Activated CD4-positive, alpha-beta T cell treated with anti-CD3 and anti-CD28 coated beads for 36 hours (primary cell): ENCODE measurements at regions not wholly inside any gene's neighbourhood (a gene's known extent, or its start where the extent isn't known, plus 50 kb on each side); places are given as distances from the start of the nearest gene placed in this dataset.

ENCODE experiments used
- ATAC-seq: fragments of 200-7000 bp; cut with Tn5 transposase; one replicate; pipeline ENCODE4 v1.10.0; 2021; ENCODE audit warnings: mild to moderate bottlenecking, moderate library complexity
- CTCF ChIA-PET: fragments of 350-600 bp; sonication (Branson Sonifier 250); formaldehyde crosslinking; loops from one replicate; lab custom pipeline; 2021; ENCODE audit warnings: antibody characterized with exemption; lab: Charles Lee
- POLR2A ChIA-PET: fragments of 350-600 bp; sonication (Branson Sonifier 250); formaldehyde crosslinking; loops from one replicate; lab custom pipeline; 2021; ENCODE audit warnings: antibody characterized with exemption, inconsistent platforms; lab: Charles Lee
- DNase-seq: peaks from one replicate; pipeline ENCODE4 v3.0.0-alpha.2; 2020
- H3K27ac Mint-ChIP-seq: one replicate; pipeline ENCODE4 v1.8.0; 2021; ENCODE audit warnings: mixed read lengths
- H3K27me3 Mint-ChIP-seq: one replicate; pipeline ENCODE4 v1.8.0; 2021; ENCODE audit warnings: mixed read lengths
- H3K36me3 Mint-ChIP-seq: one replicate; pipeline ENCODE4 v1.8.0; 2021; ENCODE audit warnings: low read depth, mixed read lengths
- H3K4me1 Mint-ChIP-seq: one replicate; pipeline ENCODE4 v1.8.0; 2021; ENCODE audit warnings: mixed read lengths
- H3K4me3 Mint-ChIP-seq: one replicate; pipeline ENCODE4 v1.8.0; 2021; ENCODE audit warnings: mild to moderate bottlenecking, moderate library complexity, mixed read lengths
- H3K9me3 Mint-ChIP-seq: one replicate; pipeline ENCODE4 v1.8.0; 2021; ENCODE audit warnings: low read depth, mixed read lengths
- intact Hi-C, 2 experiments: fragments of 100-400 bp; cut with DNase I in 1 of 2; cut with micrococcal nuclease in 1 of 2; formaldehyde crosslinking; loops; one replicate each; pipeline versions ENCODE4 v1.14.2 to v1.15.1; 2022 to 2024; cut with DNase I, micrococcal nuclease

DNA sequence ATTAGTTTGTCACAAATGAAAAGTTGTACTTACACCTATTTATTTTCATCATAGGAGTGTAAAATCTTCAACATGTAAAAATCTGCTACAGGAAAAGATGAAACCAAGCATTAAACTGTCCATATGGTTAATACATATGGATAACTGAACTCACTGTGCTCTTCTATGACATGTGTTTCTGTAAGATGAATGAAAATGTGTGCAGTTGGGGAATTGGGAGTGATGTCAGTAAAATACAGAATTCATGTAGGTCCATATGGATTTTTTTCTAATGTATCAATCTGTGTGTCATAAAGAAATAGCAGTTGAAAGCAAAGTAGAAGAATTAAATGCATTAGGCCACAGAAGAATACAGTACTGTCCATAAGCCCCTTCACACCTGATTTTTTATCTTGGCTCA lies 178.4 kb upstream of the COL3A1 start:
- ChIA-PET CTCF (no interaction called here), POLR2A (no interaction called here)
- H3K4me3 Mint-ChIP-seq = no peak overlapping the region
- H3K9me3 Mint-ChIP-seq = peaks cover 3% of the 10 kb centered on the region
- H3K4me1 Mint-ChIP-seq = no peaks in the 10 kb centered on the region
- ATAC-seq (no peak), DNase-seq (no peak)
- intact Hi-C loops = no loop called here
- H3K27ac Mint-ChIP-seq = no peak overlapping the region
- H3K27me3 Mint-ChIP-seq = no peaks in the 10 kb centered on the region
- H3K36me3 Mint-ChIP-seq = no peaks in the 10 kb centered on the region

DNA sequence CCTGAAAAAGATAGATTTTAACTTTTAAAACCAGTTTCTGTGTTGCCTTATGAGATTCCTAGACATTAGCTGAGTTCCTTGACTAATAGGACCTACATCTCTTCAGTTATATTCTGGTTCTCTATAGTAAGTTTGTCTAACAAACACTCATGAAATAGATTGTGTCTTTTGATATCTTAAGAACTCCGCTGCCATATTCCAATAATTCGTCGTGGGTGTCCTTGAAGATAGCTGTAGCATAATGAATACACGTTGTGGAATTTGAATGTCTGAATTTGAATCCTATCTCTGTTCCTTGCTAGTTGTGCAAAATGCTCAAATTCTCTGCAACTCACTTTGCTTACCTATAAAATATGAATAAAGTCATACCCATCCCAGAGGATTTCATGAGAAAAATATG lies 176.8 kb upstream of the COL3A1 start:
- Mint-ChIP-seq H3K4me3 (no peak overlapping the region), H3K27ac (no peak overlapping the region), H3K36me3 (no peaks in the 10 kb centered on the region), H3K4me1 (no peaks in the 10 kb centered on the region), H3K27me3 (no peaks in the 10 kb centered on the region), H3K9me3 (peaks cover 4% of the 10 kb centered on the region)
- ChIA-PET POLR2A (interaction anchor here (0.7 kb wide), 1 partner anchor 14 kb away, joined by 3 read pairs; no protein-coding TSS in a partner anchor), CTCF (no interaction called here)
- intact Hi-C loops = no loop called here
- DNase-seq = no peak
- no peak for ATAC-seq

DNA sequence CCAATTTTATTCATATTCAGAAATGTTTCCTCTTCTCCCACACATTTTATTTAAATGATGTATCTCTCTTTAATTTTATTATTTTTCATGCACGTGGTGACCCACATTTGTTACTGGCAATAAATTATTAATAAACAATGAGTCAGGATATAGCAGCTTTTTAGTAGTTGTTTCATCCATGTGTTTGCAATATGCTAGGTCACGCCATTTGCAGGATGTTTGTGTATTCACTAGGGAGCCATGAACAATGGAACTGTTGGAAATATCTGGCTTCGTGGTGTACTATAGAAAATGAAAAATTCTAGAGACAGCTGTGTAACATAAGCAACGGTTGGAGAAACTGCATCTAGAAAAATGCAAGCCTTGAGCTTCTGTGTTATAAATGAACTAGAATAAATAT lies 176.0 kb upstream of the COL3A1 start:
- ChIA-PET POLR2A (no interaction called here), CTCF (no interaction called here)
- no peak overlapping the region for H3K27ac Mint-ChIP-seq
- H3K4me1 Mint-ChIP-seq = no peaks in the 10 kb centered on the region
- H3K27me3 Mint-ChIP-seq = no peaks in the 10 kb centered on the region
- no peak for ATAC-seq
- DNase-seq = no peak
- H3K4me3 Mint-ChIP-seq = no peak overlapping the region
- peaks cover 8% of the 10 kb centered on the region for H3K9me3 Mint-ChIP-seq
- H3K36me3 Mint-ChIP-seq = no peaks in the 10 kb centered on the region
- intact Hi-C loops = no loop called here

DNA sequence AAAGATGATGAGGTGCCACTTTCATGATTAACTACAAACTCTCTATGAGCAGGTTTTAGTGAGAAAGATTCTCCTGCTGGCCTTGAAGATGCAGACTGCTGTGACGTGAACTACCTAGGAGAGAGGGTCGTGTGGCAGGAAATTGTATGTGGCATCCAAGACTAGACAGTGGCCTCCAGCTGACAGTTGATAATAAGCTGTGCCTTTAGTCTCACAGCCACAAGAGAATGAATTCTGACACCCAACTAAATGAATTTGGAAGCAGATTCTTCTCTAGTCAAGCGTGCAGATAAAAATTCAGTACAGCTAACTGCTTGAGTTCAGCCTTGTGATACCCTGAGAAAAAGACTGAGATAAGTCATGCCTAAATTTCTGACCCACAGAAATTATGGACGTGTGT lies 169.0 kb upstream of the COL3A1 start:
- H3K27ac Mint-ChIP-seq = no peak overlapping the region
- DNase-seq (no peak), ATAC-seq (no peak)
- H3K4me3 Mint-ChIP-seq = no peak overlapping the region
- H3K4me1 Mint-ChIP-seq = no peaks in the 10 kb centered on the region
- intact Hi-C loops = no loop called here
- ChIA-PET POLR2A (no interaction called here), CTCF (interaction anchor here (0.7 kb wide), 1 partner anchor 75 kb away, joined by 3 read pairs; no protein-coding TSS in a partner anchor)
- no peaks in the 10 kb centered on the region for H3K27me3 Mint-ChIP-seq
- no peaks in the 10 kb centered on the region for H3K36me3 Mint-ChIP-seq
- peaks cover 8% of the 10 kb centered on the region for H3K9me3 Mint-ChIP-seq

DNA sequence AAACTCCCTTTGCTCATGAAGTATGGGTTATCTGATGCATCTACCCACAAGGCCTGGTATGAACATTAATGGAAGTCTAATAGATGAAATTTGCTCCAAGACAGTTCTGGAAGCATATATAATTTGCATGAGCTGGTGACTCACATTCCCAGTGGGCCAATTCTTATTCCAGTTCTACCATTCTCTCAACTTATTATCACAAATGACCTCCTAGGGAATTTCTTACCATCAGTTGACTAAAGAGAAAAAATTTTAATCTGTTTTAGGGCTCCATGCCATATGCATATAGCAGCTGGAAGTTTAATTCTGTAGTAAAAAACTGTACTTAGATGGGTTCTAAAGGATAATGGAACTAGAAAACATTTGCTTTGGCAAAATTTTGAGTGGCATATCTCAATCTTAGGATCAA lies 165.2 kb upstream of the COL3A1 start:
- DNase-seq = no peak
- intact Hi-C loops = no loop called here
- ATAC-seq = no peak
- Mint-ChIP-seq H3K9me3 (no peaks in the 10 kb centered on the region), H3K27me3 (no peaks in the 10 kb centered on the region), H3K36me3 (no peaks in the 10 kb centered on the region), H3K4me1 (no peaks in the 10 kb centered on the region), H3K27ac (no peak overlapping the region), H3K4me3 (no peak overlapping the region)
- CTCF ChIA-PET = no interaction called here
- POLR2A ChIA-PET = no interaction called here

DNA sequence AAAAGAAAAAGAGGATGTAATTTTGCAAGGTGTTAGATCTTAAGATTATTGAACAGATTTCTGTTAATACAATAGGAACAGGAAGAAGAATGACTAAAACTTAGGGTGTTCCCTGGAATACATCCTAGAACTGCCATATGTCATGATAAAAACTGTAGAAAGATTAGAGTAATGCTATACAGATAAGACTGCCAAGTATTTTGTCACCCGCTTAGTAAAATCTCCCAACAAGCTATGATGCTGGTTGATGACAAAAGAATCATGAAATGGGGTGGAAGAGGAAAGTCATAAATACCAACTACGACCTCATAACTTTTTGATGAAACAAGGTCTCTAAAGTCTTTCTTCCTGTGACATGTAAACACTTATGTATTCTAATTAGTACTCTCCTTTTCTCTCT lies 163.6 kb upstream of the COL3A1 start:
- no peak overlapping the region for H3K27ac Mint-ChIP-seq
- CTCF ChIA-PET = no interaction called here

DNA sequence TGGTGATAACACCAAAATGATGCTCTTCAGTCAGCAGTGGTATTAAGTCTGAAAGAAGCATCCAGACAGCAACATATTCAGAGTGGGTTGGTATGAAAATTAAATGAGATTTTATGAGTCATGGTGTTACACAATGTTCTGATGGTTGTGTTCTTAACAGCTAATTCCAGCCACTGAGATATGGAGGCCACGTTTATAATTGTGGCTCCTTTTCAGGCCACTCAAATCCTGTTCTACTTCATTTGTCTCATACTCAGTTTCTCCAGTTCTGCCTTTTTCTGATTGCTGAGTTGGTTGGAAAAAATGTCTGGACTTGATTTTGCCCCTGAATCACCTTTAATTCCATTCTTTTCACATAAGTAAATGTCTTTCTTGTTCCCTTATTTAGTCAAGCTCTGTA lies 162.7 kb upstream of the COL3A1 start:
- ATAC-seq (no peak), DNase-seq (no peak)
- CTCF ChIA-PET = no interaction called here
- Mint-ChIP-seq H3K4me3 (no peak overlapping the region), H3K27me3 (no peaks in the 10 kb centered on the region), H3K27ac (no peak overlapping the region), H3K4me1 (no peaks in the 10 kb centered on the region), H3K36me3 (no peaks in the 10 kb centered on the region), H3K9me3 (no peaks in the 10 kb centered on the region)
- intact Hi-C loops = no loop called here
- POLR2A ChIA-PET = interaction anchor here (0.6 kb wide), 1 partner anchor 14 kb away, joined by 3 read pairs; no protein-coding TSS in a partner anchor

More for the DNA sequence above, 163.6 kb upstream of the COL3A1 start:
- no peaks in the 10 kb centered on the region for H3K9me3 Mint-ChIP-seq
- POLR2A ChIA-PET = no interaction called here
- no peak overlapping the region for H3K4me3 Mint-ChIP-seq
- intact Hi-C loops = no loop called here
- H3K27me3 Mint-ChIP-seq = no peaks in the 10 kb centered on the region
- DNase-seq (no peak), ATAC-seq (no peak)
- H3K36me3 Mint-ChIP-seq = no peaks in the 10 kb centered on the region
- H3K4me1 Mint-ChIP-seq = no peaks in the 10 kb centered on the region

DNA sequence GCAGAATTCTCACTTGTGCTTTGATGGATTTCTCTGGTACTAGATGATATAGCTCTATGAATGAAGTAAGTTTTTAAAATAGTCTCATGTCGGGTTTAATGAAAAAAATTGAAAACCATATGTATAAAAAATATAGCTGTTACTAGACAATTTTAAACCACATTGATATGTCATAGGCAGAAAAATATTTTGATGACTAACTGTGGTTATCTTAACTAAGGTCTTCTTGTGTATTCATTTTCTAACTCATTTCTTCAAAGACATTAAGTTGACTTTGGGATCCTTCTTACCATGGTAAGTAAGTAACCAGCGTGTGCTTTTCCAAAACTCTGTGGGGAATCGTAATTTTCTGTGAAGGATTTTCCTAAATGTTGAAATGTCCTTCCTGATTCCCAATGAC lies 160.9 kb upstream of the COL3A1 start:
- intact Hi-C loops = no loop called here
- Mint-ChIP-seq H3K27ac (no peak overlapping the region), H3K4me3 (no peak overlapping the region), H3K36me3 (no peaks in the 10 kb centered on the region), H3K4me1 (no peaks in the 10 kb centered on the region), H3K27me3 (no peaks in the 10 kb centered on the region), H3K9me3 (no peaks in the 10 kb centered on the region)
- ChIA-PET POLR2A (no interaction called here), CTCF (no interaction called here)
- DNase-seq (no peak), ATAC-seq (no peak)

DNA sequence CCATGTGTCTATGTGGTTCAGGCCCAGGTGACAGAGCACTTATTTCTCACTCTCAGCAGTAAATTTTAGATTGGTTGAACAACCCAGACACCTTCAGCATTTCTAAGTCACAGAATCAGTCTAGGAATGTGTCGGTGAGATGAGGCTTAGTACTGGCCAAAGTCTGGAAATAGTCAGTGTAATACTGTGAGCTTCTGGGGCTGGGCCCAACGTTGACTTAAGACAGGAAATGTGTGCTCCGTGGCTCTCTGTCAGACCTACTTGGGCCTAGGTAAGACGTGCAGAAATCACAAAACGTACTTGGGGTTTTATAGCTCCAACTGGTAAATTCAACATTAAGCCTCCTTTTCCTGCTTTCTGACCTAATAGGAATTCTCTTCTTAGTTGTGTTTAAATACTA lies 160.3 kb upstream of the COL3A1 start:
- intact Hi-C loops = no loop called here
- Mint-ChIP-seq H3K9me3 (no peaks in the 10 kb centered on the region), H3K4me1 (no peaks in the 10 kb centered on the region), H3K27me3 (no peaks in the 10 kb centered on the region), H3K27ac (no peak overlapping the region), H3K36me3 (no peaks in the 10 kb centered on the region), H3K4me3 (no peak overlapping the region)
- ATAC-seq (no peak), DNase-seq (no peak)
- ChIA-PET POLR2A (no interaction called here), CTCF (no interaction called here)

DNA sequence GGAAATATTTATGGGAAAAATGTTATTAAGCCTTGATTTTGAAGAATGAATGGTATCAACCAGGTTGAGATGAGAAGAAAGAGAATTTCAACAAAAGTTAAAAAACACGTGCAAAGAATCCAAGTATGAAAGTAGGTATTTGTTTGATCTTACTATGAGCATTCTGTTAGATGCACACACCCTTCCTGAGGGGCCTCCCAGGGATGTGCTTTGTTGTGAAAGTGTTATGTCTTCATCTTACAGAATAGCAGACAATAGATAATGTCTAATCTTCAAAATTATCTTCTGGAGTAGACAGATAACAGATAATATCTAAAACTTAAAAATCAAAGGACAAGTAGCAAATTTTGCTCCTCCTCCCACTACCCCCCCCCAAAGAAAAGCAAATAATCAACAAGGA lies 155.2 kb upstream of the COL3A1 start:
- POLR2A ChIA-PET = no interaction called here
- DNase-seq = no peak
- H3K4me1 Mint-ChIP-seq = no peaks in the 10 kb centered on the region
- intact Hi-C loops = no loop called here
- CTCF ChIA-PET = no interaction called here
- no peak overlapping the region for H3K4me3 Mint-ChIP-seq
- no peak overlapping the region for H3K27ac Mint-ChIP-seq
- no peaks in the 10 kb centered on the region for H3K36me3 Mint-ChIP-seq
- no peaks in the 10 kb centered on the region for H3K27me3 Mint-ChIP-seq
- H3K9me3 Mint-ChIP-seq = no peaks in the 10 kb centered on the region
- no peak for ATAC-seq

DNA sequence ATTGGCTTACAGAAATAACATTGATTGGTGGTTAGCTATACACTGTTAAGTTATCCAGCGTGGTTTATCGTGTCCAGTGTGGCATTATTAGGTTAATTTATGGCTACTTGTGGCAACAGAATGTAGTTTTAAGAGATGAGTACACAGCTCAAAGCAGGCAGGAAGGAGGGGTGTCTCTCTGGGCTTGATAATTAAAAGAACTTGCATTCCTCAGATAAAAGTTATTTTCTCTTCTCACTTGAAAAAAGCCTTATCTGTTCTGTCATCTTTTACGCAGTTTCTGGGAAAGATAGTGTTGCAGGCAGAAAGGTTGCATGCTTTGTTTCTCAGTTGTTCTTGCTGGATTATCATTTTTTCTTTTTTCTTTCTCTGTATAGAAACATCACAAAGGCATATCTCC lies 154.4 kb upstream of the COL3A1 start:
- ChIA-PET POLR2A (no interaction called here), CTCF (no interaction called here)
- Mint-ChIP-seq H3K27ac (no peak overlapping the region), H3K4me1 (no peaks in the 10 kb centered on the region), H3K9me3 (no peaks in the 10 kb centered on the region), H3K27me3 (no peaks in the 10 kb centered on the region), H3K36me3 (no peaks in the 10 kb centered on the region), H3K4me3 (no peak overlapping the region)
- DNase-seq = no peak
- intact Hi-C loops = no loop called here
- no peak for ATAC-seq

DNA sequence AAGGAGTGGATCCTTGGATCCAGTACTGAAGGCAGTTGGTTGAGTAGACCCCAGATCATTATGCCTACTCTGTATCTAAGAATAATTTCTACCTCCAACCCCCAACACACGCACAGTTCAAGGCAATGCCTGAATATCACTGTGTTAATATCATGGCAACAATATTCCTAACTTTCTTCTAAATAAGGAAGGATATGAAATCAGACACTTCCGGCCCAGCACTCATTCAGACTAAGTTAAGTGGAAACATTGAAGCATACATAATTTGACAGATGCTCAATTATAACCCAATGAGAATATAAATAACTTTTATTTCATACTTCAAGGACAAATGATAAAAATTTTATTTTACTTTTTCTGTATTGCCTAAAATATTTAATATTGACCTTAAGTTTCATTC lies 153.6 kb upstream of the COL3A1 start:
- ChIA-PET CTCF (no interaction called here), POLR2A (no interaction called here)
- intact Hi-C loops = no loop called here
- no peak overlapping the region for H3K27ac Mint-ChIP-seq
- no peaks in the 10 kb centered on the region for H3K27me3 Mint-ChIP-seq
- no peak for ATAC-seq
- H3K4me1 Mint-ChIP-seq = no peaks in the 10 kb centered on the region
- H3K4me3 Mint-ChIP-seq = no peak overlapping the region
- H3K9me3 Mint-ChIP-seq = no peaks in the 10 kb centered on the region
- no peaks in the 10 kb centered on the region for H3K36me3 Mint-ChIP-seq
- DNase-seq = no peak

DNA sequence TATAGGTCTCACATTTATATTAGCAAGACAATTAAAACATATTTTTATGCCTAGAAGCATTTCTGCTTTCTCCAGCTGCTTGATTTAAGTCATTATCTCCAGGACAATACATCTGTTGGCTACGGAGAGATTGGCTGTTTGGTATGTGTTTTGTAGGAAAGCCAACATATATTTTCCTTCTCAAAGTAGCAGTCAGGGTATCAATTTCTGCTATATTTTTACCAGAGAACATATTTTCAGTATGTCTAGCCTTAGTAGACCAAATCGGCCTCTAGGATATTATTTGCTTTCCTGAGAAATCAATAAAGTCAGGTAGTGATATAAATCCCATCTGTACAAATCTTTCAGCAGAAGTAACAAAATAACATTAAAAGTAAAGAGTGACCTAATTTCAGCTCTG lies 150.0 kb upstream of the COL3A1 start:
- Mint-ChIP-seq H3K9me3 (no peaks in the 10 kb centered on the region), H3K4me1 (no peaks in the 10 kb centered on the region), H3K27ac (no peak overlapping the region), H3K27me3 (no peaks in the 10 kb centered on the region), H3K4me3 (no peak overlapping the region), H3K36me3 (no peaks in the 10 kb centered on the region)
- POLR2A ChIA-PET = no interaction called here
- ATAC-seq (no peak), DNase-seq (no peak)
- CTCF ChIA-PET = no interaction called here
- intact Hi-C loops = no loop called here
